ENCODE measurements at regions not wholly inside any gene's neighbourhood (a gene's known extent, or its start where the extent isn't known, plus 50 kb on each side); places are given as distances from the start of the nearest gene placed in this dataset.

DNA sequence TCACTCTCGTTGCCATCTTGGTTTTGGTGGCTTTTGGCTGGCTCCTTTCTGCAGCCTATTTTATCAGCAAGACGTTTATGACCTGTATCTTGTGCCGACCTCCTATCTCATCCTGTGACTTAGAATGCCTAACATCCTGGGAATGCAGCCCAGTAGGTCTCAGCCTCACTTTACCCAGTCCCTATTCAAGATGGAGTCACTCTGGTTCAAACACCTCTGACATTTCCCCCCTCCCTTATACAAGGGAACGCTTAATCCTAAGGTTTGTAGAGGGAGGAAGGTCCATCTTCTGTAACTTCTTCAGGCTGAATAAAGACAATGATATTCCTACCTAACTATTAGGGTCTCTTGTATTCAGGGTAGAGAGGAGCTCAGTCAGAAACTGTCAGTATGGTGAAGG is 79.3 kb upstream of the SPANXB1 start:
- peaks cover 0 to 4% (median 0%) of the 10 kb centered on the region in 4 experiments; a peak in 1 of 7 replicates for H3K4me1 ChIP-seq (replicated peaks in 1 of 4; ENCODE audit: control insufficient read depth in 3 of 4, insufficient read depth in 4 of 4, low read length in 3 of 4)
- no peak overlapping the region for H4K5ac ChIP-seq (ENCODE audit: insufficient read length, low read depth, low read length)
- no peak overlapping the region for H2BK12ac ChIP-seq (ENCODE audit: low read depth, low read length)
- H3K14ac ChIP-seq (ENCODE audit: insufficient read length), result no peak overlapping the region
- H2BK20ac ChIP-seq (ENCODE audit: low read length), result no peak overlapping the region
- no peak overlapping the region for H3K18ac ChIP-seq (ENCODE audit: extremely low read depth, low read length)
- DNase-seq (ENCODE audit: low read depth in 1 of 2, low spot score in 2 of 2), result no peak
- H2BK120ac ChIP-seq (replicated peaks; ENCODE audit: low read depth, low read length), result no peak overlapping the region
- H3K79me1 ChIP-seq (ENCODE audit: low read depth, low read length), result no peaks in the 10 kb centered on the region
- H2AFZ ChIP-seq (ENCODE audit: low read length), result no peak overlapping the region
- ChIA-PET POLR2A (ENCODE audit: partially characterized antibody) (no interaction called here), CTCF (ENCODE audit: partially characterized antibody) (no interaction called here)
- 100% methylated on average over 4 of the region's 4 CpGs; no CpG with 5 or more reads in 1 of the 2 experiments for WGBS, 2 experiments (ENCODE audit: extremely low coverage in 1 of 2, insufficient coverage in 1 of 2, insufficient read length in 1 of 2, insufficient replicate concordance in 2 of 2, low coverage in 1 of 2, low lambda C conversion rate in 2 of 2, missing lambda C conversion rate in 1 of 2)
- FAIRE-seq, result peak; percentile 28
- no peak overlapping the region for H3K27ac ChIP-seq (ENCODE audit: low read depth, low read length)
- H2BK15ac ChIP-seq (ENCODE audit: low read length), result no peak overlapping the region
- H3K4me3 ChIP-seq (ENCODE audit: extremely low read depth in 1 of 4, insufficient read depth in 2 of 4, low read depth in 3 of 4, low read length in 4 of 4), result no peak overlapping the region
- no peak for TF ChIP-seq E2F6 (IDR thresholded peaks at IDR 0.05)
- TF ChIP-seq TCF12 (IDR thresholded peaks at IDR 0.05; ENCODE audit: low read depth, low read length), result no peak
- TF ChIP-seq POU5F1 (IDR thresholded peaks at IDR 0.05; ENCODE audit: low read depth, low read length), result no peak
- no peak for TF ChIP-seq ZNF274 (IDR thresholded peaks at IDR 0.05; ENCODE audit: borderline replicate concordance, extremely low read depth, low read length)
- TF ChIP-seq SP4 (IDR thresholded peaks at IDR 0.05; ENCODE audit: low read length), result no peak
- TF ChIP-seq PHF8 (conservative IDR thresholded peaks at IDR 0.05; ENCODE audit: low read depth, low read length), result no peak
- no peak for TF ChIP-seq SAP30 (IDR thresholded peaks at IDR 0.05; ENCODE audit: insufficient read depth, insufficient replicate concordance, low read length)
- TF ChIP-seq SIRT6 (IDR thresholded peaks at IDR 0.05; ENCODE audit: low read length), result no peak
- TF ChIP-seq ATF3 (IDR thresholded peaks at IDR 0.05; ENCODE audit: insufficient read depth, low read depth, low read length), result no peak
- no peak overlapping the region for H3K23ac ChIP-seq (ENCODE audit: insufficient read length)
- H3K79me2 ChIP-seq (ENCODE audit: control insufficient read depth in 1 of 2, insufficient read depth in 2 of 2, low read length in 2 of 2), result no peaks in the 10 kb centered on the region
- H3K36me3 ChIP-seq (ENCODE audit: control insufficient read depth in 2 of 4, insufficient read depth in 4 of 4, low read length in 3 of 4), result no peaks in the 10 kb centered on the region
- H2BK5ac ChIP-seq (ENCODE audit: low read depth, low read length), result no peak overlapping the region
- no peak overlapping the region for H4K91ac ChIP-seq (replicated peaks; ENCODE audit: insufficient read length, low read length)
- no peak overlapping the region for H3K4me2 ChIP-seq (ENCODE audit: insufficient read depth in 1 of 2, low read depth in 2 of 2, low read length in 2 of 2)
- H3K23me2 ChIP-seq (ENCODE audit: low read depth, low read length), result no peaks in the 10 kb centered on the region
- no peak overlapping the region for H3K56ac ChIP-seq (replicated peaks; ENCODE audit: insufficient read length, low read depth, low read length)
- no peaks in the 10 kb centered on the region for H3K9me3 ChIP-seq (ENCODE audit: insufficient read depth in 2 of 2, low read depth in 1 of 2, low read length in 1 of 2)
- no peak overlapping the region for H2AK5ac ChIP-seq (ENCODE audit: low read depth, low read length)
- H4K8ac ChIP-seq (ENCODE audit: extremely low read depth, insufficient read depth, low read length), result no peak overlapping the region
- H3K27me3 ChIP-seq (replicated peaks in 1 of 4; ENCODE audit: control insufficient read depth in 3 of 4, extremely low read depth in 1 of 4, insufficient read depth in 3 of 4, low read length in 3 of 4), result no peaks in the 10 kb centered on the region
- no peaks in the 10 kb centered on the region for H4K20me1 ChIP-seq (replicated peaks in 1 of 2; ENCODE audit: control insufficient read depth in 1 of 2, insufficient read depth in 2 of 2, low read length in 2 of 2)
- H3K4ac ChIP-seq (replicated peaks; ENCODE audit: insufficient read length, low read depth, low read length), result no peak overlapping the region
- H3K9ac ChIP-seq (replicated peaks in 1 of 4; ENCODE audit: extremely low read depth in 1 of 4, low read depth in 3 of 4, low read length in 3 of 4), result no peak overlapping the region

All from H1 (cell line).